Epithelial cell of proximal tubule (primary cell): ENCODE measurements at regions not wholly inside any gene's neighbourhood (a gene's known extent, or its start where the extent isn't known, plus 50 kb on each side); places are given as distances from the start of the nearest gene placed in this dataset.

Source experiments
- DNase-seq: peaks from one replicate; pipeline ENCODE4 v3.0.0-alpha.2; 2011; ENCODE audit warnings: low read depth
- H3K4me3 ChIP-seq: 2 replicates; pipeline ENCODE4 v1.5.1; 2011; ENCODE audit warnings: low read depth, mild to moderate bottlenecking, low read length
- CTCF ChIP-seq: conservative IDR thresholded peaks from 2 replicates; pipeline ENCODE4 v1.5.1; 2012; ENCODE audit warnings: low read depth, mild to moderate bottlenecking, low read length

- TF ChIP-seq CTCF, result no peak
- no peak for DNase-seq
Measured at GRCh38 chr1:190736971-190737590, 259.4 kb upstream of the BRINP3 start.

GRCh38 chr1:190738317-190738716 lies 260.7 kb upstream of the BRINP3 start:
- TF ChIP-seq CTCF, result no peak
- no peak overlapping the region for H3K4me3 ChIP-seq
- DNase-seq, result no peak

More at GRCh38 chr1:190736971-190737590, 259.4 kb upstream of the BRINP3 start:
- H3K4me3 ChIP-seq, result no peak overlapping the region

DNA sequence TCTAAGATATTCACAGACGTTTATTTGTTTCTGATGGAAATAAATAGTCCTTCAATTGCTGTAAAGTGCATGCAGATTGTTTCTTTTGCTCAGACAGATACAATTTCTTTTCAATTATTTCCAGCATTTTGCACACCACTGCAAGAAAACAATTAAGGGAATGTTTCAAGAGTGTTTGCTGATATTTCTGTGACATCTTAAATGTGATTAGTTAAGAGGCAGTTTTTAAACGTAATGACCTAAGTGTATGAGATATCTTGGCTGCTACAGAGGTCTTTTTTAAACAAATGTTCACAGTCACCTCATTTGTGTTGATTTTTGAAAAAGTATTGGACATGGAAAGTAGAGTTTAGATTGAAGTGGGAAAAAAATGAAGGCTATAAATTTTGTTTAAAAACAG lies 262.3 kb upstream of the BRINP3 start:
- no peak for TF ChIP-seq CTCF
- no peak overlapping the region for H3K4me3 ChIP-seq
- no peak for DNase-seq

DNA sequence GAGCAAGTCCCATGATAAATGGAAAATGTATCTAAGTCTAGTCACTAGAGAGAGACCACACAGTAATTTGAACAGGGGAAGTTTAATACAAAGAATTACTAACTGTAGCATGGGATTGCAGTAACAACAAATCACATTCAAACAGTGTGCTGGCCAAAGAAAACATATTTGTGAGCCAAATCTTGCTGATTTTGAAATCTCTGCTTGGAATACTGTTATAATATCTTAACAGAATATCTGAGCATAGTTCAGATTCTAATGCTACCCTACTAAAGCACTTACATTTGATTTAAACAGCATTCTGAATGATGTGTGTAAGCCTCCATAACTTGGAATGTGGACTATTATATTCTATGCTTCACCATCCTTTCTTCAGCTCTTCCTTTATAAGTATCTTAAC lies 270.0 kb upstream of the BRINP3 start:
- TF ChIP-seq CTCF, result no peak
- DNase-seq, result no peak
- H3K4me3 ChIP-seq, result no peak overlapping the region

DNA sequence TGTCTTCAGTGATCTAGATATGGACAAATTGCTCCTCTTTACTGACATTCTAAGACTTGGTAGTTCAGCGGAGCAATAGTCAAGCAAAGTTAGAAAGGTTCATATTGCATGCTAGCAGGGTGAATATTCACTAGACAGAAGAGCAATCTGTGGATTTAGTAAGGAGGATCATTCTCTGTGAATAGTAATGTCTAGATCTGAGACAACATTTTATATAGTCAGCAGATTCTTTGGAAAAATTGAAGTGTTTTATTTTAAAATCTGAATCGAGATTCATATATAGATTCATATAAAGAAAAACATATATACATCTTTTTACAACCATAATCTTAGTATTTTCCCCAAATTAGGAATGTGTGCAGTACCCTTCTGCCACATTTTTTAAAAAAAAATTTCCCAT lies 274.5 kb upstream of the BRINP3 start:
- H3K4me3 ChIP-seq, result no peak overlapping the region
- no peak for DNase-seq
- no peak for TF ChIP-seq CTCF

DNA sequence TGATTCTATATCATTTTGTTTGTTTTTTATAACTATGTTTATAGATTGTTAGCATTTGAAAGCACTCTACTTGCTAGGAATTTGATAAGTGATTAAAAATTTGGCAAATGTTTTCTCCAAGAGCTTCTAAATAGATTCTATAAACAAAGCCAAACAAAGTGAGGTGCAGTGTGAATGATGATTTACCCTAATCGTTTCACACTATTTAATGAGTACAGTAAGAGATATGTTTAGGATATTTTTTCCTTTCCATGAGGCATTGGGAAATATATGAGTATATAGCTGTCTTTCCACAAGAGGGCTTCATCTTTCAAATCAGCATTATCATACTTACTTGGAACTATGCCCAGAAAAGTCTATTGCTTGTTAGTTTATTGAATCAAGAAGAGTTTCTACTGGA lies 277.0 kb upstream of the BRINP3 start:
- TF ChIP-seq CTCF, result no peak
- DNase-seq, result no peak
- H3K4me3 ChIP-seq, result no peak overlapping the region

GRCh38 chr1:190759807-190760206 lies 282.1 kb upstream of the BRINP3 start:
- TF ChIP-seq CTCF, result no peak
- DNase-seq, result no peak
- no peak overlapping the region for H3K4me3 ChIP-seq
